CD4-positive, alpha-beta T cell treated with Interleukin-6 for 4 hours (primary cell): ENCODE measurements at regions not wholly inside any gene's neighbourhood (a gene's known extent, or its start where the extent isn't known, plus 50 kb on each side); places are given as distances from the start of the nearest gene placed in this dataset.
"Not testable (repeated sequence)": the region's sequence is repeated elsewhere in the genome, so short reads cannot be mapped to it uniquely, and the experiment has no call there.

ENCODE experiments used
- DNase-seq: peaks from one replicate; pipeline ENCODE4 v3.0.0-alpha.2; 2020; ENCODE audit warnings: mixed read lengths

DNA sequence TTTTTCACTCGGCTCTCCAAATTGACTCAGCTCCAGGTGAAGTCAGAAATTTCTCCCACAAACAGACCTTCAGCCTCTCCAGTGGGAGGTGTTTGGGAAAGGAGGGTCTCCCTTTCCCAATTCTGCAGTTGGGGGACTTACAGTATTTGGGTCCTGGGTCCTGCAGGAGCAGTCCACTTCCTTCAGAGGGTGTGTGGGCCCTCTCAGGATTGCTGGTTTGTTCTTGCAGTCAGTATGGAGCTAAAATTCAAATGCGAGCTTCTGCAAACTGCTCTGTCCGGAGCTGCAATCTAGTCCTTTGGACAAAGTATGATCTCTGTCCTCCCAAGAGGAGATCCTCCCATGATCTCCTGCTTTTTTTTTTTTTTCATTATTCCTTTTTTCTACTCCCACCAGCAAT lies 87.9 kb upstream of the MSTN start:
- DNase-seq = no peak

DNA sequence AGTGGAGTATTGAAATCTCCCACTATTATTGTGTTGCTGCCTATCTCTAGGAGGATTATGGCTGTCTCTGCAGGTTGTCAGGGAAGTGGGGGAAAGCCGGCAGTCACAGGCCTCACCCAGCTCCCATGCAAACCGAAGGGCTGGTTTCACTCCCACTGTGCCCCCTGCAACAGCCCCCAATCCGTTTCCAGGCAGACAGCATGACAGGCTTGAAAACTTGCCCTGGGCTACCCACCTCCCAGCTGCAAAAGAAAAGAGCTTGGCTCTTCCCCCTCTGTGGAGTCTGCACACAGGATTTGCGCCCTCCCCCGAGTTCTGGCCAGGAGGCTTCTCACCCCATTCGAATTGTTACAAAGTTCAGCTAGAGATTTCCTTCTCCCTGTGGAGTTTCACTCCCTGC lies 87.4 kb upstream of the MSTN start:
- DNase-seq = no peak

DNA sequence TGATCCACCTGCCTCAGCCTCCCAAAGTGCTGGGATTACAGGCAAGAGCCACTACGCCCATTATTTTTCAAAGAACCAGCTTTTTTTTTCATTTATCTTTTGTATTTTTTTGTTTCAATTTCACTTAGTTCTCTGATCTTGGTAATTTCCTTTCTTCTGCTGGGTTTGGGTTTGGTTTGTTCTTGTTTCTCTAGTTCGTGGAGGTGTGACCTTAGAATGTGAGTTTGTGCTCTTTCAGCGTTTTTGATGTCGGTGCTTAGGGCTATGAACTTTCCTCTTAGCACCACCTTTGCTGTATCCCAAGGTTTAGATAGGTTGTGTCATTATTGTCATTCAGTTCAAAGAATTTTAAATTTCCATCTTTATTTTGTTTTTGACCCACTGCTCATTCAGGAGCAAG lies 86.7 kb upstream of the MSTN start:
- no peak for DNase-seq

DNA sequence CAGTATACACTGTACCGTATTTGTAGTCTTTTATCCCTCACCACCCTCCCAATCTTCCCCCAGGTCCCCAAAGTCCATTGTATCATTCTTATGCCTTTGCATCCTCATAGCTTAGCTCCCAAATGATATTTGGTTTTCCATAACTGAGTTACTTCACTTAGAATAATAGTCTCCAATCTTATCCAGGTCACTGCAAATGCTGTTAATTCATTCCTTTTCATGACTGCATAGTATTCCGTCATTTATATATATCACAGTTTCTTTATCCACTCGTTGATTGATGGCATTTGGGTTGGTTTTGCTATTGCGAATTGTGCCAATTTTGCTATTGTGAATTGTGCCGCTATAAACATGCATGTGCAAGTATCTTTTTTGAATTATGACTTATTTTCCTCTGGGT lies 83.6 kb upstream of the MSTN start:
- DNase-seq = not testable (repeated sequence)

DNA sequence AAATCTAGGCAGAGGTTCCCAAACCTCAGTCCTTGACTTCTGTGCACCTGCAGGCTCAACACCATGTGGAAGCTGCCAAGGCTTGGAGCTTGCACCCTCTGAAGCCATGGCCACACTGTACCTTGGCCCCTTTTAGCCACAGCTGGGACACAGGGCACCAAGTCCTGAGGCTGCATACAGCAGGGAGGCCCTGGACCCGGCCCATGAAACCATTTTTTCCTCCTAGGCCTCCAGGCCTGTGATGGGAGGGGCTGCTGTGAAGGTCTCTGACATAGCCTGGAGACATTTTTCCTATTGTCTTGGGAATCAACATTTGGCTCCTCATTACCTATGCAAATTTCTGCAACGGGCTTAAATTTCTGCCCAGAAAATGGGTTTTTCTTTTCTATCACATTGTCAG lies 77.9 kb upstream of the MSTN start:
- DNase-seq = not testable (repeated sequence)

DNA sequence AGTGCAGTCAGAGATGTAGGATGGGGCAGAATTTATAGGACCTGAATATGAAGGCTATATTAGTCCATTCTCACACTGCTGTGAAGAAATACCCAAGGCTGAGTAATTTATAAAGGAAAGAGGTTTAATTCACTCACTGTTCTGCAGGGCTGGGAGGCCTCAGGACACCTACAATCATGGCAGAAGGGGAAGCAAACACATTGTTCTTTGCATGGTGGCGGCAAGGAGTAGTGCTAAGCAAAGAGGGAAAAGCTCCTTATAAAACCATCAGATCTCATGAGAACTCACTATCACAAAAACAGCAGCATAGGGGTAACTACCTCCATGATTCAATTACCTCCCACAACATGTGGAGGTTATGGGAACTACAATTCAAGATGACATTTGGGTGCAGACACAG lies 76.8 kb upstream of the MSTN start:
- DNase-seq = no peak

DNA sequence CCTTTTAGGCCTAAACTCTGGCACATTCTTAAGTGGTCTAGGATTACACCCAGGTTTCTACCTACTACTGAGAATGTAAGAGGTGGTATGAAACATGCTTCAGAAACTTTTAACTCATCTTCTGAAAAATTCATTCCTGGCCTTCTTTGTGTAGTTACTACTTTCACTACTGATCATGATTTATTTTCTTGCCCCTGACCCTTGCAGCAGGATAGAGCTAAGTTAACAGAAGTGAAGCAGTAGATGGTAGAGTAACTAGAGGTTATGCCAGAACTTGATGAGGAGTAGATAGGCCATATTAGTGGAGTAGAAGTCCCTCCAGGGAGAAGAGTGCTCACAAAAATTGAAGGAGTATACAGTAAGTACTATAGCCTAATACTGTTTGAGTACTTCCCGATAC lies 75.5 kb upstream of the MSTN start:
- no peak for DNase-seq

DNA sequence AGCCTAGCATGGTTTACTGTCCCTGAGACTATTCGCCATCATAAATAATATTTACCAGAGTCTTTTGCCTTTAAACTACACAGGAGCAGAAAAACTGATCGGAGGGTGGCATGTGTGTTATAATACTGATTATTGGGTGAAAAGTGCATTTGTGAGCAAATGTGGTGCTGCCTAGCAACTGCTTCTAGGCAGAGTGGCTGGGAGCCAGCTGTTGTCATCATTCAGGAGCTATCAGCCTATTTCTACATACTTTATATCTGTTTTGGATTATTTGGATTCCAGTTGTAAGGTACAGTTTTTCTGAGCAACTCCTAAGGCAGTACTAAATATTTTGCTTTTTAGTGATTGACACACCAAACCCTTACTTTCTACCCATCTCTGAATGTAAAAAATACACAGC lies 75.0 kb upstream of the MSTN start:
- DNase-seq = no peak

DNA sequence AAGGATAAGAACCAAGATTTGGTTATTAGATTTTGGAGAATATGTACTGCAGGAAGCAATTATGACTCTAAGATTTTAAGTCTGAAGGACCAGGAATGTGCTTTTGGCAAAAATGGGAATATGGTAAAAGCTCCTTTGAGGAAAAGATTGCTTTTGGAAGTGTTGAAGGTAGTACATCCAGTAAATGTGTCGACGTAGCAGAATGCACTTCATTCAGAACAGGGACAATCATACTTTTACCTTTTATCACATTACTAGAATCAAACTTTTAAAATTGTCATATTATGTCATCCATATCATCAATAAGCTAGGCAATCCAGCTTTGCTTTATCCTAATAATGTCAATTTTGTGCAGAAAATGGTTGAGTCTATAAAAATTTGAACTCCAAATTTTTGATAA lies 74.3 kb upstream of the MSTN start:
- no peak for DNase-seq

DNA sequence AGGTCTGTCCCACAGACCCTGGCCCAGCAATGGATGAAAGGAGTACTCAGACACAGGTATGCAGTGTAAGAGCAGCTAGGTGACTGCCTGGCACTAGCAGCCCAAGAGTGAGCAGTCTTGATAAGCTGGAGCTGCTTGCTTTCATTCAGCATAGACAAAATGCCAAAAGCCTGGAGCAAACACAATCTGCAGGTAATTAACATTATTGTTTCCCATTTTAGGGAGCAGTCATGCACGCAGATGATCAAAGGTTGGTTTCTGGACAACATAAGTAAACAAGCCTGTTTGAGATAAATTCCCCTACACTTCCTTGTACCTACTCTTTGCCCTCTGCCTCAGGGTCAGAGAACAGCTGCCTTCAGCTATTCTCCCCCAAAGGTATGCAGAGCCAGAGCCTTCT lies 73.7 kb upstream of the MSTN start:
- no peak for DNase-seq

DNA sequence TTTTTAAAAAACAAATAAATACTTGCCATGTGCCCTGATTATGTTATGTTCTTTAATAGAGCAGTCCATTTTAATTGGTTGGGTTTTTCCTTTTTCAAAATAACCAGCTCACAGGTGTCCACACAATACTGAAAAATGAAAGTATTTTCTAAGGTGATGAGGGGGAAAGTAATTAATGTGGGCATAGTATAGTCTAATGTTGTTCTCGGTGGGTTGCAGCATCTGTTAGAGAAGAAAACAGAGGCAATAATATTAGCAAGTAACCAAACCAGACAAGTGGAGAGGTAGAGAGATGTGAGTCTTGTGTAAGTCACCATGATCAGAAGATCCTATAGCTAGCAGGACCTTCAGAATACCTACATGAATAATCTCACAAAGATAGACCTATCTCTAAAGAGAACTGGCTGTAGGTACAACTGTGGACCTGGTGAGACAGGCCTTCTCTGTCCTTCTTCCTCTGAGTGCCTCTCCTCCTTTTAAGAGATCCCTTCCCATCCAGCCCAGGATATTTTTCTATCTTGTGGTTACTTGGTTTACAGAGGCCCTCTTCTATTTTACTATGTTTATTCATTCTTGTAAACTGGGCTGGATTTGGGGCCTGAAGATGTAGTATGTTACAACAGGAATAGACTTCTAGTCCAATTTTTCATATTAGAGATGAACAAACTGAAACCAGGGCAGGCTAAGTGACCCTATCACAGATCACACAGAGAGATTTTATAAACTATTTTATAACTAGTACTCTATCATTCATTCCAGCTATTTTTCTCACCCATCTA lies 67.1 kb upstream of the MSTN start:
- DNase-seq = no peak

DNA sequence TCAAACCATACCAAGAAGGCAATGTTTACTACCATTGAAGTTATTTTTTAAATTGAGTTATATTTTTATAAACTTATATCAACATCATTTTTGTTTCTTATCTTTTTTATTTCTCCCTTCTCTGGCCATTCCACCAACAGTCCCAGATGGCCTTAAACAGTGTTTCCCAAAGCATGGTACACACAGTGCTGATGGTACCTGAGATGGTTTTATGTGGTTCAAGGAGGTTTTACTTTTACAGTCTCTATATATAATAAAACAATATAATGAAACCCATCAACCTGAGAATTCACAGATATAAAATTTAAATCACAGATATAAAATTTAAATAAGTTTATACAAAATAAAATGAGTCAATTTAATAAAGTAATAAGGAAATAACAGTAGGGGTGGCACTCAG lies 65.1 kb upstream of the MSTN start:
- DNase-seq = no peak

DNA sequence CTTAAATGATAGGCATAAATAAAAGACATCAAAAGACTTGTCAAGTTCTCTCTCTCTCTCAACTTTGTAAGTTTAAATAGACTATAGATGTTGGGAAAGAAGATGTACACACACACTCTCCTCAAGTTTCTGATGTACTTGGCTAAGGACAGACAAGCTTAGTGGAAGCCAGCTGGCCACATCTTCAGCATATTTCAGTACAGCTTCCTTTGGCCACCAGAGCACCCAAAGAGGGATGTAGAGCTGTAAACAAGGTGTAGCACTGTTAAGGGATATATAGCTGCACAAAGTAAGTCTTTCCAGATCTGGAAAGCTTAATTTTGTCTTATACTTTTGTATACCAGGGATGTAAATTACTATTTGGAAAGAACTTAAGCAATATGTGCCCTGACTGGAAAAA lies 64.3 kb upstream of the MSTN start:
- DNase-seq = no peak

DNA sequence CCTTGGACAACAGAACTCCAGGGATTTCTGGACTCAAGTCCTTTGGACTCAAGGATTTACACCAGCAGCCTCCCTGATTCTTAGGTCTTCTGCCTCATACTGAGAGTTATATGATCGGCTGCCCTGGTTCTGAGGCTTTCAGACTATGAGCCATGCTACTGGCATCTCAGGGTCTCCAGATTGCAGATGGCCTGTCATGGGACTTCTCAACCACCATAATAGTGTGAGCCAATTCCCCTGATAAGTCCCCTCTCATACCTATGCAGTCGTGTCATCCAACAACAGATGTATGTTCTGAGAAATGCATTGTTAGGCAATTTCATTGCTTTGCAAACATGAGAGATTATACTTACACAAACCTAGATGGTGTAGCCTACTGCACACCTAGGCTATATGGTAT lies 61.4 kb upstream of the MSTN start:
- no peak for DNase-seq

DNA sequence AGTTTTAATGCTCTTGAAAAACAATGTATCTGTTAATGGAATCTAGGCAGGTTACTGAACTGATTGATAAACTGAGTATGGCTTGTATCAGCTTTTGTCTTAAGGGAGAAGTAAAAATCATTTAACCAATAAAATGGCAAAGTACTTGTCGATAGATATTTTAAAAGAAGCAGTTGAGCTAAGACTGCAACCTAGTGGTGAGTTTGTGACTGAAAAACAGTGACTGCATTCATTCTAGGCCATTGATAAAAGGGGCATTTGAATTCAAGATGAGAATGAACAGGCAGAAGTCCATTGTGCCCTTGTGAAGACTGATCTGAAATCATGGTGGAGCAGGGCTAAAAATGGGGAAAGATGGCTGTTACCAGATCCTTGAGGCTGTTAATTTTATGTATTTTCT lies 59.4 kb upstream of the MSTN start:
- DNase-seq = no peak

DNA sequence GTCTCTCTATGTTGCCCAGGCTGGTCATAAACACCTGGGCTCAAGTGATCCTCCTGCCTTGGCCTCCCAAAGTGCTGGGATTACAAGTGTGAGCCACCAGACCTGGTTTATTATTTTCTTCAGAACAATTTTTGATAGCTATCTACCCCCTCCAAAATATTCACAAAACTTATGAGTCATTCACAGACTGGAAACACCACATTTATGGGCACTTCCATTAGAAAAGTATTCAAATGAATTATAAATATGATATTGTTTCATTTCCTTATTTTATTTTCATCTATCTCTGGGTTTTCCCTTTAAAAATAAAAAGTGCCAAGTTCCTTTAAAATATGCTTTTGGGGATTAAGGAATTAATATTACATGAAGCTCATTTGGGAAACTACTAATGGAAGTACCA lies 58.8 kb upstream of the MSTN start:
- DNase-seq = no peak

DNA sequence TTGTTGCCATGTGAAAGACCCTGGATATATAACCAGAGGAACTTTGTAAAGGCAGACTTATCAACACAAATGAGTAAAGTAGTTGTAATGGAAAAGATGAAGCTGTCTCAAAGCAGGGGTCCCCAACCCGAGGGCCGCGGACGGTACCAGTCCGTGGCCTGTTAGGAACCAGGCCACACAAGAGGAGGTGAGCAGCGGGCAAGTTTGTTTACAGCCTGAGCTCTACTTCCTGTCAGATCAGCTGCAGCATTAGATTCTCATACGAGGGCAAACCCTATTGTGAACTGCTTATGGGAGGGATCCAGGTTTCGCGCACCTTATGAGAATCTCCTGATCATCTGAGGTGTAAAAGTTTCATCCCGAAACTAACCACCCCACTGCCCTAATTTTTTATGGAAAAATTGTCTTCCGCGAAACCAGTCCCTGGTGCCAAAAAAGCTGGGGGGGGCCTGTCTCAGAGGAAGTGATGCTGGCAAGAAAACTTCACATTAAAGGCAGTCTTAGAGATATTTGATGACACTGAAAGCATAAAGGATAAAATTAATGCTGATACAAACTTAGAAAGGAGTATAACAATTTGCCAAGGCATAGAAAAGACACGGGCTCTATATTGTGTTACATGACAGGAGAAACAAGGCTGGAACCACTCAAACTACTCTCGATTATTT lies 57.5 kb upstream of the MSTN start:
- peak; percentile 6 for DNase-seq

DNA sequence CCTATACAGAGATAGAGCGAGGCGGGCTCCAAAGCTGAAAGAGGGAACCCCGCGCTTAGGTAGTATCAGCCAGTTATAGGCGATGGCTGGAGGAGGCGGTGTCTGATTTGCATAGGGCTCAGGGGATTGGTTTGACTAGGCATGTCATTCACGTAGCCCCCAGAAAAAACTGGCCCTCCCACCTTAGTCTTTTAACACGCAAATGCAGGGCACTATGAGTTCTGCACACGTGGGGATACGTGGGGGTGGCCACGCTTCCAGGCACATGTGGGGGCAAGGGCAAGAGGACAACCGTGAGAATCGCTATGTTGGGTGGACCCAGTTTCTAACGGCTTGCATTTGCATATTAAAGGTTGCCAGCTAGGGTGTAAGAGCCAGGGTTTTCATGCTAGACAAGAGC lies 56.7 kb upstream of the MSTN start:
- peak; percentile 37 for DNase-seq

DNA sequence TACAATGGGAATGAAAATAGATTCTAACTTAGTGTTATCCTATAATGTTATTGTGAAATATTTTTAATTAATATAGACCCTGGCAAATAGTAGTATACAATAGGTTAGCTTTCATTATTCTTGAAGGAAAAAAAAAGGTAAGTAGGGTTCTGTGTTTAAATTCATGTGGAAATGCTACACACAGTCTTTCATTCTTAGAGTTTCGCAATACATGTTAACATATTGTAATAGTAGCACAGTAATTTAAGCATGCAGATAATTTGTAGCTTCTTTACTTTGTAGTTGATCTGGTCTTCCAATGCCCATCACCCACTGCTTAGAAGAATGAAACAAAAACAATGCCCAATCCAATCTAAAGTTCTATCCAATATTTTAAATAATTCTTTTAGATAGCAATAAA lies 54.8 kb upstream of the MSTN start:
- DNase-seq = no peak

DNA sequence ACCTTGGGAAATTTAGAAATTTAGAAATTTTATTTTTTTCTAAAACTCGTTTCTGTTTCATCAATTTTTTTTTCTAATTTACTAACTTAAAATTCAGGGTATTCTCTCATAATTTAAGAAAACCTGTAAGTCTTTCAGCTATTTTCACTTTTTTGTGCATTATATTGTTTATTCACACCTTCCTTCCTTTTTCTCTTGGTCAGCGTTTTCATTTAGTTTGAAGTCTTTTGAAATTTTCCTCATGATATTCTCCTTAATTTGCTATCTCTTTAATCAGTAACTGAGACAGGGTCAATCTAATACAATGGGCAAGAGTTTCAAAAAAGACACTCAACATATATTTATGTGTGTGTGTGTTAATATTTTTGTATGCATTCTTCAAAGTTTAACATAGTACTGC lies 50.5 kb upstream of the MSTN start:
- DNase-seq = no peak
